NCI-H2029 (cell line): ENCODE measurements at regions not wholly inside any gene's neighbourhood (a gene's known extent, or its start where the extent isn't known, plus 50 kb on each side); places are given as distances from the start of the nearest gene placed in this dataset.

ENCODE experiments used
- DNase-seq: peaks from one replicate; lab custom pipeline; 2025; lab: John Stamatoyannopoulos, UW

- no peak for DNase-seq
Measured at GRCh38 chr3:73954506-73954905, 329.8 kb upstream of the PDZRN3 start.

GRCh38 chr3:73952781-73953180 lies 328.0 kb upstream of the PDZRN3 start:
- DNase-seq, result no peak

GRCh38 chr3:73950865-73951558 lies 326.3 kb upstream of the PDZRN3 start:
- no peak for DNase-seq

- no peak for DNase-seq
Measured at GRCh38 chr3:73945541-73945940, 320.8 kb upstream of the PDZRN3 start.

GRCh38 chr3:73939985-73940384 lies 315.2 kb upstream of the PDZRN3 start:
- no peak for DNase-seq

GRCh38 chr3:73933585-73933984 lies 308.8 kb upstream of the PDZRN3 start:
- DNase-seq, result no peak

- DNase-seq, result no peak
Measured at GRCh38 chr3:73927203-73927570, 302.4 kb upstream of the PDZRN3 start.

GRCh38 chr3:73926360-73927202 lies 301.8 kb upstream of the PDZRN3 start:
- no peak for DNase-seq

GRCh38 chr3:73925011-73925410 lies 300.3 kb upstream of the PDZRN3 start:
- DNase-seq, result no peak

- no peak for DNase-seq
Measured at GRCh38 chr3:73924048-73924447, 299.3 kb upstream of the PDZRN3 start.

- DNase-seq, result no peak
Measured at GRCh38 chr3:73917643-73918042, 292.9 kb upstream of the PDZRN3 start.

- no peak for DNase-seq
Measured at GRCh38 chr3:73915886-73916285, 291.1 kb upstream of the PDZRN3 start.

GRCh38 chr3:73908218-73908617 lies 283.5 kb upstream of the PDZRN3 start:
- DNase-seq, result no peak

- DNase-seq, result no peak
Measured at GRCh38 chr3:73901686-73902085, 276.9 kb upstream of the PDZRN3 start.

GRCh38 chr3:73894474-73895213 lies 269.9 kb upstream of the PDZRN3 start:
- no peak for DNase-seq

GRCh38 chr3:73893089-73893488 lies 268.3 kb upstream of the PDZRN3 start:
- no peak for DNase-seq

- no peak for DNase-seq
Measured at GRCh38 chr3:73885862-73886261, 261.1 kb upstream of the PDZRN3 start.

GRCh38 chr3:73884361-73884760 lies 259.6 kb upstream of the PDZRN3 start:
- DNase-seq, result no peak

GRCh38 chr3:73883497-73883896 lies 258.8 kb upstream of the PDZRN3 start:
- DNase-seq, result no peak

- peak; percentile 48 for DNase-seq
Measured at GRCh38 chr3:73874606-73875369, 250.0 kb upstream of the PDZRN3 start.

- no peak for DNase-seq
Measured at GRCh38 chr3:73874161-73874560, 249.4 kb upstream of the PDZRN3 start.

- no peak for DNase-seq
Measured at GRCh38 chr3:73868688-73869315, 244.1 kb upstream of the PDZRN3 start.
